MV-4-11 (cell line): ENCODE measurements at regions not wholly inside any gene's neighbourhood (a gene's known extent, or its start where the extent isn't known, plus 50 kb on each side); places are given as distances from the start of the nearest gene placed in this dataset.
A peak's percentile ranks its signal among the peaks of the same experiment; 100 is the strongest.

Experiments used
- DNase-seq: peaks from one replicate; lab custom pipeline; 2025; lab: John Stamatoyannopoulos, UW

GRCh38 chr16:85990861-85991301 lies 91.9 kb downstream of the IRF8 start:
- DNase-seq, result no peak

GRCh38 chr16:85991425-85991824 lies 92.5 kb downstream of the IRF8 start:
- no peak for DNase-seq

GRCh38 chr16:85991856-85992255 lies 92.9 kb downstream of the IRF8 start:
- DNase-seq, result no peak

GRCh38 chr16:85992359-85992758 lies 93.4 kb downstream of the IRF8 start:
- DNase-seq, result no peak

GRCh38 chr16:85992779-85993178 lies 93.8 kb downstream of the IRF8 start:
- no peak for DNase-seq

GRCh38 chr16:85994492-85995490 lies 95.8 kb downstream of the IRF8 start:
- no peak for DNase-seq

GRCh38 chr16:85995541-85996423 lies 96.8 kb downstream of the IRF8 start:
- DNase-seq, result peak; percentile 62

GRCh38 chr16:85996843-85997242 lies 97.9 kb downstream of the IRF8 start:
- no peak for DNase-seq

GRCh38 chr16:85998171-85998867 lies 99.4 kb downstream of the IRF8 start:
- DNase-seq, result no peak

- DNase-seq, result no peak
Observed at GRCh38 chr16:85998868-85999729, 100.1 kb downstream of the IRF8 start.

GRCh38 chr16:85999778-86000177 lies 100.8 kb downstream of the IRF8 start:
- no peak for DNase-seq

GRCh38 chr16:86002178-86002900 lies 103.4 kb downstream of the IRF8 start:
- DNase-seq, result no peak

- DNase-seq, result no peak
Observed at GRCh38 chr16:86007524-86007923, 108.6 kb downstream of the IRF8 start.

GRCh38 chr16:86010680-86011141 lies 111.7 kb downstream of the IRF8 start:
- peak; percentile 67 for DNase-seq

GRCh38 chr16:86011532-86011931 lies 112.6 kb downstream of the IRF8 start:
- DNase-seq, result peak; percentile 37

- no peak for DNase-seq
Observed at GRCh38 chr16:86012221-86012620, 113.3 kb downstream of the IRF8 start.

GRCh38 chr16:86013867-86014266 lies 114.9 kb downstream of the IRF8 start:
- DNase-seq, result no peak

- DNase-seq, result no peak
Observed at GRCh38 chr16:86015606-86016005, 116.6 kb downstream of the IRF8 start.

GRCh38 chr16:86016201-86016965 lies 117.4 kb downstream of the IRF8 start:
- peak; percentile 61 for DNase-seq
